Small intestine (tissue), 7 donors: ENCODE measurements at regions not wholly inside any gene's neighbourhood (a gene's known extent, or its start where the extent isn't known, plus 50 kb on each side); places are given as distances from the start of the nearest gene placed in this dataset.

ENCODE experiments used
- DNase-seq, 2 donors: peaks; one replicate each; pipeline versions ENCODE4 v3.0.0 to v3.0.0-alpha.2; 2013
- FAIRE-seq: peaks from 2 replicates; lab custom pipeline; 2012; peaks lifted over from hg19 to GRCh38; lab: Jason Lieb, UNC
- H3K27ac ChIP-seq, 3 donors: one replicate each; pipeline ENCODE4 v1.5.1; 2013; ENCODE audit warnings: low read length in 2 of 3, mild to moderate bottlenecking in 2 of 3, control low read depth in 1 of 3, inconsistent platforms in 1 of 3, low read depth in 1 of 3, moderate library complexity in 1 of 3
- H3K27me3 ChIP-seq, 3 donors: one replicate each; pipeline ENCODE4 v1.6.1; 2013; ENCODE audit warnings: low read length in 3 of 3, inconsistent platforms in 1 of 3; ENCODE audit not compliant: control insufficient read depth in 3 of 3, insufficient read depth in 3 of 3
- H3K36me3 ChIP-seq, 3 donors: one replicate each; pipeline ENCODE4 v1.6.1; 2013; ENCODE audit warnings: low read length in 3 of 3, inconsistent platforms in 1 of 3, low read depth in 1 of 3, mild to moderate bottlenecking in 1 of 3, moderate library complexity in 1 of 3; ENCODE audit not compliant: control insufficient read depth in 3 of 3, insufficient read depth in 2 of 3
- H3K4me1 ChIP-seq, 3 donors: one replicate each; pipeline ENCODE4 v1.6.1; 2013; ENCODE audit warnings: low read length in 2 of 3, inconsistent platforms in 1 of 3, low read depth in 1 of 3, mild to moderate bottlenecking in 1 of 3, moderate library complexity in 1 of 3; ENCODE audit not compliant: control insufficient read depth in 3 of 3, insufficient read depth in 2 of 3
- H3K4me3 ChIP-seq, 3 donors: one replicate each; pipeline ENCODE4 v1.5.1; 2013; ENCODE audit warnings: low read length in 3 of 3, control low read depth in 1 of 3, inconsistent platforms in 1 of 3, low read depth in 1 of 3, mild to moderate bottlenecking in 1 of 3, moderate library complexity in 1 of 3
- H3K9me3 ChIP-seq, 2 donors: one replicate each; pipeline ENCODE4 v1.6.1; 2013; ENCODE audit warnings: low read depth in 1 of 2, low read length in 1 of 2; ENCODE audit not compliant: control insufficient read depth in 2 of 2, insufficient read depth in 1 of 2
- WGBS, 3 donors: extraction: QIAGEN DNeasy Blood & Tissue Kit; methylation state at CpG; one replicate each; pipeline ENCODE4 v1.1.7; 2013; 5-methylcytosine and 5-hydroxymethylcytosine counted together
- donor health status: healthy with polysubstance abuse.
- donor health status: control.
- donor health status: control.
- donor health status: Bipolar disorder and iron deficiency.
- donor health status: healthy.

GRCh38 chr11:70655816-70656215 lies 257.5 kb downstream of the CTTN start:
- 81 to 91% (median 83%) methylated on average over 8 of the region's 8 CpGs for WGBS, 3 donors
- no peak overlapping the region for H3K4me3 ChIP-seq
- no peaks in the 10 kb centered on the region for H3K9me3 ChIP-seq
- DNase-seq: no peak
- H3K27me3 ChIP-seq: no peaks in the 10 kb centered on the region
- H3K36me3 ChIP-seq: peaks cover 0 to 20% (median 0%) of the 10 kb centered on the region in 3 donors
- no peaks in the 10 kb centered on the region for H3K4me1 ChIP-seq
- no peak overlapping the region for H3K27ac ChIP-seq
- FAIRE-seq: no peak

GRCh38 chr11:70656252-70656651 lies 257.9 kb downstream of the CTTN start:
- H3K36me3 ChIP-seq: peaks cover 0 to 22% (median 0%) of the 10 kb centered on the region in 3 donors
- no peaks in the 10 kb centered on the region for H3K27me3 ChIP-seq
- WGBS, 3 donors: 63 to 90% (median 76%) methylated on average over 10 of the region's 10 CpGs
- H3K9me3 ChIP-seq: no peaks in the 10 kb centered on the region
- no peak overlapping the region for H3K27ac ChIP-seq
- no peak for DNase-seq
- H3K4me1 ChIP-seq: no peaks in the 10 kb centered on the region
- H3K4me3 ChIP-seq: no peak overlapping the region
- no peak for FAIRE-seq

- no peak overlapping the region for H3K4me3 ChIP-seq
- WGBS, 3 donors: 90 to 94% (median 90%) methylated on average over 13 to 14 of the region's 14 CpGs
- DNase-seq (no peak), FAIRE-seq (no peak)
- no peaks in the 10 kb centered on the region for H3K4me1 ChIP-seq
- peaks cover 0 to 24% (median 0%) of the 10 kb centered on the region in 3 donors for H3K36me3 ChIP-seq
- no peaks in the 10 kb centered on the region for H3K9me3 ChIP-seq
- no peak overlapping the region for H3K27ac ChIP-seq
- peaks cover 0 to 16% (median 0%) of the 10 kb centered on the region in 3 donors for H3K27me3 ChIP-seq
Observed at GRCh38 chr11:70660059-70660888, 261.9 kb downstream of the CTTN start.

GRCh38 chr11:70660889-70661197 lies 262.5 kb downstream of the CTTN start:
- WGBS, 3 donors: 92 to 97% (median 97%) methylated on average over 11 of the region's 11 CpGs
- peaks cover 0 to 24% (median 0%) of the 10 kb centered on the region in 3 donors for H3K36me3 ChIP-seq
- peaks cover 0 to 16% (median 0%) of the 10 kb centered on the region in 3 donors for H3K27me3 ChIP-seq
- no peak overlapping the region for H3K27ac ChIP-seq
- DNase-seq (no peak), FAIRE-seq (no peak)
- H3K4me3 ChIP-seq: peak overlapping the region in 1 of 3 donors; percentile 7
- H3K4me1 ChIP-seq: no peaks in the 10 kb centered on the region
- H3K9me3 ChIP-seq: no peaks in the 10 kb centered on the region

- H3K27me3 ChIP-seq: peaks cover 0 to 16% (median 0%) of the 10 kb centered on the region in 3 donors
- H3K4me3 ChIP-seq: peak overlapping the region in 1 of 3 donors; percentile 19
- H3K9me3 ChIP-seq: no peaks in the 10 kb centered on the region
- DNase-seq (no peak), FAIRE-seq (no peak)
- WGBS, 3 donors: 27 to 88% (median 64%) methylated on average over 51 to 54 of the region's 54 CpGs
- peaks cover 0 to 28% (median 0%) of the 10 kb centered on the region in 3 donors for H3K36me3 ChIP-seq
- H3K27ac ChIP-seq: no peak overlapping the region
- no peaks in the 10 kb centered on the region for H3K4me1 ChIP-seq
Observed at GRCh38 chr11:70661761-70662501, 263.6 kb downstream of the CTTN start.

GRCh38 chr11:70662691-70663098 lies 264.4 kb downstream of the CTTN start:
- peaks cover 0 to 4% (median 0%) of the 10 kb centered on the region in 3 donors for H3K4me1 ChIP-seq
- FAIRE-seq (no peak), DNase-seq (no peak)
- WGBS, 3 donors: 38 to 74% (median 68%) methylated on average over 15 of the region's 15 CpGs
- H3K36me3 ChIP-seq: peaks cover 0 to 32% (median 0%) of the 10 kb centered on the region in 3 donors
- no peak overlapping the region for H3K27ac ChIP-seq
- no peaks in the 10 kb centered on the region for H3K9me3 ChIP-seq
- H3K4me3 ChIP-seq: no peak overlapping the region
- peaks cover 0 to 16% (median 0%) of the 10 kb centered on the region in 3 donors for H3K27me3 ChIP-seq

GRCh38 chr11:70663815-70664214 lies 265.5 kb downstream of the CTTN start:
- DNase-seq (no peak), FAIRE-seq (no peak)
- H3K9me3 ChIP-seq: no peaks in the 10 kb centered on the region
- no peak overlapping the region for H3K4me3 ChIP-seq
- peaks cover 0 to 5% (median 0%) of the 10 kb centered on the region in 3 donors for H3K4me1 ChIP-seq
- 85 to 91% (median 86%) methylated on average over 5 of the region's 5 CpGs for WGBS, 3 donors
- peaks cover 0 to 16% (median 0%) of the 10 kb centered on the region in 3 donors for H3K27me3 ChIP-seq
- no peak overlapping the region for H3K27ac ChIP-seq
- H3K36me3 ChIP-seq: peaks cover 0 to 40% (median 0%) of the 10 kb centered on the region in 3 donors

- no peak overlapping the region for H3K4me3 ChIP-seq
- H3K27ac ChIP-seq: no peak overlapping the region
- WGBS, 3 donors: 88 to 98% (median 93%) methylated on average over 8 of the region's 8 CpGs
- FAIRE-seq: no peak
- H3K4me1 ChIP-seq: peaks cover 0 to 14% (median 0%) of the 10 kb centered on the region in 3 donors
- H3K36me3 ChIP-seq: peaks cover 0 to 29% (median 0%) of the 10 kb centered on the region in 3 donors
- no peak for DNase-seq
- peaks cover 0 to 16% (median 0%) of the 10 kb centered on the region in 3 donors for H3K27me3 ChIP-seq
- no peaks in the 10 kb centered on the region for H3K9me3 ChIP-seq
Observed at GRCh38 chr11:70666311-70666710, 268.0 kb downstream of the CTTN start.
